WTC11 (cell line): ENCODE measurements at regions not wholly inside any gene's neighbourhood (a gene's known extent, or its start where the extent isn't known, plus 50 kb on each side); places are given as distances from the start of the nearest gene placed in this dataset.

Experiments
- CREB1 ChIP-seq: sonication (generic); formaldehyde crosslinking; IDR thresholded peaks from 2 replicates; pipeline ENCODE4 v1.8.0; 2023; ENCODE audit warnings: mild to moderate bottlenecking, missing genetic modification reagents
- CTCF ChIP-seq: fragments of 200-600 bp; IDR thresholded peaks from 2 replicates; pipeline ENCODE4 v1.8.0; 2022; ENCODE audit warnings: antibody characterized with exemption
- PREB ChIP-seq: sonication (generic); formaldehyde crosslinking; IDR thresholded peaks from 2 replicates; pipeline ENCODE4 v1.8.1; 2022; ENCODE audit warnings: mild to moderate bottlenecking, missing genetic modification reagents, moderate library complexity, borderline replicate concordance
- SP1 ChIP-seq: sonication (generic); formaldehyde crosslinking; conservative IDR thresholded peaks from 2 replicates; pipeline ENCODE4 v1.8.1; 2022; ENCODE audit warnings: missing genetic modification reagents
- ZNF121 ChIP-seq: sonication (generic); formaldehyde crosslinking; IDR thresholded peaks from 2 replicates; pipeline ENCODE4 v1.8.0; 2023; ENCODE audit warnings: missing genetic modification reagents
- ZNF219 ChIP-seq: sonication (generic); formaldehyde crosslinking; IDR thresholded peaks from 2 replicates; pipeline ENCODE4 v1.8.0; 2023; ENCODE audit warnings: missing genetic modification reagents, mild to moderate bottlenecking, borderline replicate concordance
- TF ChIP-seq, protein P1 (sequence below): sonication (generic); formaldehyde crosslinking; IDR thresholded peaks from 2 replicates; pipeline ENCODE4 v1.8.1; 2023; ENCODE audit warnings: mild to moderate bottlenecking, missing genetic modification reagents, moderate library complexity
- TF ChIP-seq, protein P2 (sequence below): sonication (generic); formaldehyde crosslinking; IDR thresholded peaks from 2 replicates; pipeline ENCODE4 v1.8.0; 2022; ENCODE audit warnings: mild to moderate bottlenecking, missing genetic modification reagents

GRCh38 chr3:106071306-106071705, 202.5 kb upstream of the CBLB start:
- TF ChIP-seq CTCF (no peak), ZNF121 (CRISPR knock-in tag) (no peak), CREB1 (CRISPR knock-in tag) (no peak), PREB (CRISPR knock-in tag) (no peak), ZNF219 (CRISPR knock-in tag) (no peak), SP1 (CRISPR knock-in tag) (no peak)
- TF ChIP-seq, protein P1, sequence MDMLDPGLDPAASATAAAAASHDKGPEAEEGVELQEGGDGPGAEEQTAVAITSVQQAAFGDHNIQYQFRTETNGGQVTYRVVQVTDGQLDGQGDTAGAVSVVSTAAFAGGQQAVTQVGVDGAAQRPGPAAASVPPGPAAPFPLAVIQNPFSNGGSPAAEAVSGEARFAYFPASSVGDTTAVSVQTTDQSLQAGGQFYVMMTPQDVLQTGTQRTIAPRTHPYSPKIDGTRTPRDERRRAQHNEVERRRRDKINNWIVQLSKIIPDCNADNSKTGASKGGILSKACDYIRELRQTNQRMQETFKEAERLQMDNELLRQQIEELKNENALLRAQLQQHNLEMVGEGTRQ, result no peak
- TF ChIP-seq, protein P2, sequence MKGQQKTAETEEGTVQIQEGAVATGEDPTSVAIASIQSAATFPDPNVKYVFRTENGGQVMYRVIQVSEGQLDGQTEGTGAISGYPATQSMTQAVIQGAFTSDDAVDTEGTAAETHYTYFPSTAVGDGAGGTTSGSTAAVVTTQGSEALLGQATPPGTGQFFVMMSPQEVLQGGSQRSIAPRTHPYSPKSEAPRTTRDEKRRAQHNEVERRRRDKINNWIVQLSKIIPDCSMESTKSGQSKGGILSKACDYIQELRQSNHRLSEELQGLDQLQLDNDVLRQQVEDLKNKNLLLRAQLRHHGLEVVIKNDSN (CRISPR knock-in tag), result no peak
